HCT116 (cell line): ENCODE measurements at regions not wholly inside any gene's neighbourhood (a gene's known extent, or its start where the extent isn't known, plus 50 kb on each side); places are given as distances from the start of the nearest gene placed in this dataset.

Source experiments
- POLR2A ChIP-seq: IDR thresholded peaks from 2 replicates; pipeline ENCODE4 v1.7.0; 2011; ENCODE audit warnings: borderline replicate concordance; ENCODE audit not compliant: insufficient read depth, insufficient read length; ENCODE audit errors: extremely low read depth
- POLR2AphosphoS5 ChIP-seq: IDR thresholded peaks from 2 replicates; pipeline ENCODE4 v1.6.1; 2011; ENCODE audit warnings: mild to moderate bottlenecking, low read depth, low read length, moderate library complexity

DNA sequence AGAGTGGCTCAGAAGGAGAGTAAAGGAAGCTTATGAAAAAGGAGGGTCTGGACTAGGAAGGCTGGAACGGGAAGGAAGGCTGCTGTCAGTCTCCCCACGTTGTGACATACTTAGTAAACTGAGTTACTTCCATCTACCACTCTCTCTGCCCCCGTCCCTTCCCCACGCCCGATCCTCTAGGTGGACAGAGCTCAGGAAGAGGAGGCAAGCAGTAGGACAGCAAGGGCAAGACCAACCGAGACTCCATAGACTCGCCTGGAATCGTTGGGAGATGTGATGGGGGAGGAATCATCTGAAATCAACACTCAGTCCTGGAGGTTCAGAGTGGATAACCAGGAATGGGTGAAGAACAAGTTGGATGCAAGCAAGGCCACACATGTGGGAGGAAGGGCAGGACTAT is 240.7 kb downstream of the BUD13 start:
- TF ChIP-seq POLR2AphosphoS5 (no peak), POLR2A (no peak)
